Trophoblast cell (in vitro differentiated cells and primary cell): ENCODE measurements at regions not wholly inside any gene's neighbourhood (a gene's known extent, or its start where the extent isn't known, plus 50 kb on each side); places are given as distances from the start of the nearest gene placed in this dataset.

Experiments
- DNase-seq, 2 donors: peaks; one replicate each; pipeline ENCODE4 v3.0.0-alpha.2; 2016
- H2AFZ ChIP-seq: 2 replicates; pipeline ENCODE4 v1.6.1; 2013; ENCODE audit warnings: low read length, moderate library complexity, mild to moderate bottlenecking; ENCODE audit not compliant: insufficient read depth, poor library complexity
- H2AK5ac ChIP-seq: 2 replicates; pipeline ENCODE4 v1.6.1; 2013; ENCODE audit warnings: mild to moderate bottlenecking, low read length
- H2BK120ac ChIP-seq: 2 replicates; pipeline ENCODE4 v1.6.1; 2013; ENCODE audit warnings: low read length, mild to moderate bottlenecking, moderate library complexity; ENCODE audit not compliant: insufficient read depth, poor library complexity
- H2BK12ac ChIP-seq: 2 replicates; pipeline ENCODE4 v1.6.1; 2013; ENCODE audit warnings: mild to moderate bottlenecking, low read length, moderate library complexity
- H2BK5ac ChIP-seq: 2 replicates; pipeline ENCODE4 v1.6.1; 2013; ENCODE audit warnings: low read length, low read depth, moderate library complexity, mild to moderate bottlenecking; ENCODE audit not compliant: poor library complexity
- H3K14ac ChIP-seq: 2 replicates; pipeline ENCODE4 v1.6.1; 2013; ENCODE audit warnings: mild to moderate bottlenecking, low read length
- H3K18ac ChIP-seq: 2 replicates; pipeline ENCODE4 v1.6.1; 2013; ENCODE audit warnings: mild to moderate bottlenecking, low read length
- H3K23ac ChIP-seq: 2 replicates; pipeline ENCODE4 v1.6.1; 2013; ENCODE audit warnings: low read length
- H3K27ac ChIP-seq: 2 replicates; pipeline ENCODE4 v1.5.1; 2013; ENCODE audit warnings: low read depth, mild to moderate bottlenecking, inconsistent platforms, low read length, moderate library complexity
- H3K27me3 ChIP-seq: 2 replicates; pipeline ENCODE4 v1.6.1; 2013; ENCODE audit warnings: inconsistent platforms, mild to moderate bottlenecking, low read length, moderate library complexity; ENCODE audit not compliant: insufficient read depth
- H3K36me3 ChIP-seq, 2 experiments: 1 replicate in 1 of 2; 2 replicates in 1 of 2; pipeline ENCODE4 v1.6.1; 2013; ENCODE audit warnings: low read length in 2 of 2, mild to moderate bottlenecking in 2 of 2, moderate library complexity in 1 of 2; ENCODE audit not compliant: insufficient read depth in 2 of 2, control insufficient read depth in 1 of 2
- H3K4ac ChIP-seq: 2 replicates; pipeline ENCODE4 v1.6.1; 2013; ENCODE audit warnings: low read depth, mild to moderate bottlenecking, low read length, moderate library complexity
- H3K4me1 ChIP-seq, 2 experiments: 1 replicate in 1 of 2; 2 replicates in 1 of 2; pipeline ENCODE4 v1.6.1; 2013; ENCODE audit warnings: low read length in 2 of 2, mild to moderate bottlenecking in 2 of 2, moderate library complexity in 1 of 2; ENCODE audit not compliant: insufficient read depth in 2 of 2, control insufficient read depth in 1 of 2
- H3K4me2 ChIP-seq: 2 replicates; pipeline ENCODE4 v1.6.1; 2013; ENCODE audit warnings: inconsistent platforms, mild to moderate bottlenecking, low read length, moderate library complexity
- H3K4me3 ChIP-seq: 2 replicates; pipeline ENCODE4 v1.5.1; 2013; ENCODE audit warnings: mild to moderate bottlenecking, low read depth, low read length, inconsistent platforms
- H3K79me1 ChIP-seq: one replicate; pipeline ENCODE4 v1.6.1; 2013; ENCODE audit warnings: low read length
- H3K79me2 ChIP-seq: 2 replicates; pipeline ENCODE4 v1.6.1; 2013; ENCODE audit warnings: low read length, mild to moderate bottlenecking; ENCODE audit not compliant: control insufficient read depth, insufficient read depth, poor library complexity
- H3K9ac ChIP-seq: 2 replicates; pipeline ENCODE4 v1.6.1; 2013; ENCODE audit warnings: mild to moderate bottlenecking, low read length
- H3K9me3 ChIP-seq: 2 replicates; pipeline ENCODE4 v1.6.1; 2013; ENCODE audit warnings: low read depth, mild to moderate bottlenecking, control low read depth, inconsistent platforms, low read length; ENCODE audit not compliant: insufficient read depth
- H4K12ac ChIP-seq: 2 replicates; pipeline ENCODE4 v1.6.1; 2013; ENCODE audit warnings: low read depth, mild to moderate bottlenecking, low read length, moderate library complexity
- H4K8ac ChIP-seq: 2 replicates; pipeline ENCODE4 v1.6.1; 2013; ENCODE audit warnings: low read depth, mild to moderate bottlenecking, low read length, moderate library complexity
- H4K91ac ChIP-seq: one replicate; pipeline ENCODE4 v1.6.1; 2013; ENCODE audit warnings: low read depth, mild to moderate bottlenecking, low read length, moderate library complexity
- WGBS: extraction: QIAGEN DNeasy Blood & Tissue Kit; methylation state at CpG from one replicate; pipeline ENCODE4 v1.1.7; 2013; ENCODE audit warnings: missing lambda C conversion rate; ENCODE audit not compliant: insufficient read length, insufficient coverage; ENCODE audit errors: extremely low coverage; 5-methylcytosine and 5-hydroxymethylcytosine counted together

GRCh38 chr2:129866391-129866790 lies 113.1 kb upstream of the RAB6C start:
- no peaks in the 10 kb centered on the region for H3K79me2 ChIP-seq
- H3K27ac ChIP-seq, result no peak overlapping the region
- H2AK5ac ChIP-seq, result no peak overlapping the region
- H4K12ac ChIP-seq, result no peak overlapping the region
- H2AFZ ChIP-seq, result no peak overlapping the region
- H4K8ac ChIP-seq, result no peak overlapping the region
- H2BK12ac ChIP-seq, result no peak overlapping the region
- H2BK120ac ChIP-seq, result no peak overlapping the region
- H3K18ac ChIP-seq, result no peak overlapping the region
- no peaks in the 10 kb centered on the region for H3K36me3 ChIP-seq
- no peak overlapping the region for H3K14ac ChIP-seq
- H3K23ac ChIP-seq, result no peak overlapping the region
- H3K4me3 ChIP-seq, result no peak overlapping the region
- H3K9me3 ChIP-seq, result no peaks in the 10 kb centered on the region
- H3K4ac ChIP-seq, result no peak overlapping the region
- no peak overlapping the region for H2BK5ac ChIP-seq
- no peak for DNase-seq
- WGBS, result no CpG with 5 or more reads among the region's 3 CpGs
- H3K4me1 ChIP-seq, result no peaks in the 10 kb centered on the region
- no peak overlapping the region for H3K4me2 ChIP-seq
- H3K9ac ChIP-seq, result no peak overlapping the region
- H4K91ac ChIP-seq, result no peak overlapping the region
- H3K79me1 ChIP-seq, result no peaks in the 10 kb centered on the region
- no peaks in the 10 kb centered on the region for H3K27me3 ChIP-seq

- H3K4me1 ChIP-seq, result no peaks in the 10 kb centered on the region
- H3K14ac ChIP-seq, result no peak overlapping the region
- H3K4me2 ChIP-seq, result no peak overlapping the region
- H2BK5ac ChIP-seq, result no peak overlapping the region
- H2AK5ac ChIP-seq, result no peak overlapping the region
- H3K9me3 ChIP-seq, result no peaks in the 10 kb centered on the region
- no peak overlapping the region for H3K18ac ChIP-seq
- no peaks in the 10 kb centered on the region for H3K79me2 ChIP-seq
- H3K79me1 ChIP-seq, result no peaks in the 10 kb centered on the region
- H4K12ac ChIP-seq, result no peak overlapping the region
- no peaks in the 10 kb centered on the region for H3K27me3 ChIP-seq
- no peak overlapping the region for H3K27ac ChIP-seq
- H3K4ac ChIP-seq, result no peak overlapping the region
- no peak for DNase-seq
- H2AFZ ChIP-seq, result no peak overlapping the region
- H3K23ac ChIP-seq, result no peak overlapping the region
- no peak overlapping the region for H2BK12ac ChIP-seq
- no peak overlapping the region for H3K9ac ChIP-seq
- no peak overlapping the region for H3K4me3 ChIP-seq
- no peak overlapping the region for H2BK120ac ChIP-seq
- WGBS, result no CpG with 5 or more reads among the region's 8 CpGs
- no peak overlapping the region for H4K8ac ChIP-seq
- no peak overlapping the region for H4K91ac ChIP-seq
- no peaks in the 10 kb centered on the region for H3K36me3 ChIP-seq
These were observed 111.3 kb upstream of the RAB6C start for GRCh38 chr2:129868151-129868550.

DNA sequence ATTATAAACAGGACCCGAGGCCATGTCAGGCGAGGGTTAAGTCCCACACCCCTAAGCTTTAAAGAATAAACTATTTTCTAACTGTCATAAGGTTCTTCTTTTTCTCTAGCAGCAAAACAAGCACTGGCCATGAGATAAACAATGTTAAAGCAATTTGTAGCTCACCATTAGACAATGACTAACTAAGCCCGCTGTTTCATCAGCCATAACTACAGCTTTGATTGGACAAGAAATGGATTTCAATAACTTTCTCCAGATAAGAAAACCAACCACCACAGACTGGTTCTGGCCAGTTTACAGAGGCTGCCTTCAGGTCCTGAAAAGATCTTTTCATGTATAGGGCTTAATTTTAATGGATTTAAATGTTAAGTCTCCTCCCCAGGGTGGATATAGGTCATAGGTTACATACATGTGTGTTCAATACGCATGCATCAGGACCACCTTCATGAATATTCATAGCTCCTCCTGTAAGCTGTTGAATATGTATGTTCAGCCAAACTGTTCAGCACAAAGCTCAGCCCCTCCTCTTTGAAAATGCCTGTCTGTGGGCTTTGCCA lies 108.7 kb upstream of the RAB6C start:
- Histone ChIP-seq H3K4me2 (no peak overlapping the region), H2AK5ac (no peak overlapping the region), H2AFZ (no peak overlapping the region), H3K27ac (no peak overlapping the region), H4K12ac (no peak overlapping the region), H4K91ac (no peak overlapping the region), H3K14ac (no peak overlapping the region), H3K23ac (no peak overlapping the region), H4K8ac (no peak overlapping the region), H3K36me3 (no peaks in the 10 kb centered on the region), H3K9ac (no peak overlapping the region), H3K4ac (no peak overlapping the region), H2BK12ac (no peak overlapping the region), H3K4me3 (no peak overlapping the region), H3K27me3 (no peaks in the 10 kb centered on the region), H2BK5ac (no peak overlapping the region), H3K79me1 (no peaks in the 10 kb centered on the region), H2BK120ac (no peak overlapping the region), H3K18ac (no peak overlapping the region), H3K9me3 (no peaks in the 10 kb centered on the region), H3K79me2 (no peaks in the 10 kb centered on the region), H3K4me1 (no peaks in the 10 kb centered on the region)
- no CpG with 5 or more reads among the region's 4 CpGs for WGBS
- DNase-seq, result no peak

DNA sequence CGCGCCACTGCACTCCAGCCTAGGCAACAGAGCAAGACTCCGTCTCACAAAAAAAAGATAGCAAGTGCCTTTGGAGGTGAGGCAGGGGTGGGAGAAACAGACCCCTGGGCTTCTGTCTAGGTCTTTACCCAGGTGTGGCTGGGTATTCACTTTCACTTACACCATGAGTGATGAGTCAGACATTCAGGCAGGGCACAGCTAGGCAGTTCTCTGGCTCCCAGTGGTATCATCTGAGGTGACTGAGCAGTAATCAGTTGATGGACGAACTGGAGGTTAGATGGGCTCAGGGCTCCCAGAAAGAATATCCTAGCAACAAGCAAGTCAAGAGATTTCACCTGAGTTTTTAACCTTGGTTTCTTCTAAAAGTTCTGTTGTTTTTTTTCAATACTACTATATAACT lies 107.0 kb upstream of the RAB6C start:
- H3K27me3 ChIP-seq, result no peaks in the 10 kb centered on the region
- no peak overlapping the region for H4K91ac ChIP-seq
- no peak overlapping the region for H4K12ac ChIP-seq
- WGBS, result no CpG with 5 or more reads among the region's 4 CpGs
- H3K4ac ChIP-seq, result no peak overlapping the region
- no peak overlapping the region for H3K23ac ChIP-seq
- no peak overlapping the region for H2BK5ac ChIP-seq
- no peaks in the 10 kb centered on the region for H3K36me3 ChIP-seq
- no peak overlapping the region for H2AK5ac ChIP-seq
- H3K79me2 ChIP-seq, result no peaks in the 10 kb centered on the region
- no peak overlapping the region for H3K4me2 ChIP-seq
- H4K8ac ChIP-seq, result no peak overlapping the region
- no peak overlapping the region for H2BK12ac ChIP-seq
- H3K4me1 ChIP-seq, result peaks cover 0 to 2% of the 10 kb centered on the region in 2 experiments
- no peak overlapping the region for H3K27ac ChIP-seq
- H3K9ac ChIP-seq, result no peak overlapping the region
- no peak overlapping the region for H3K14ac ChIP-seq
- no peaks in the 10 kb centered on the region for H3K9me3 ChIP-seq
- DNase-seq, result no peak
- no peak overlapping the region for H3K4me3 ChIP-seq
- H2AFZ ChIP-seq, result no peak overlapping the region
- H3K18ac ChIP-seq, result no peak overlapping the region
- H2BK120ac ChIP-seq, result no peak overlapping the region
- peaks cover 2% of the 10 kb centered on the region for H3K79me1 ChIP-seq
